Body of pancreas (tissue), 4 donors: ENCODE measurements at regions not wholly inside any gene's neighbourhood (a gene's known extent, or its start where the extent isn't known, plus 50 kb on each side); places are given as distances from the start of the nearest gene placed in this dataset.

Experiments
- POLR2A ChIP-seq, 3 donors: fragments of 450-650 bp; IDR thresholded peaks; one replicate each; pipeline ENCODE4 v1.6.1; 2016; ENCODE audit warnings: antibody characterized with exemption in 3 of 3, mild to moderate bottlenecking in 2 of 3
- TF ChIP-seq, protein P1 (sequence below), 7 experiments: fragments of 450-650 bp in 4 of 7; fragments of 200-600 bp in 3 of 7; sonication (generic) in 3 of 7; IDR thresholded peaks; one replicate each; pipeline ENCODE4 v1.5.1; 2016 to 2019; ENCODE audit warnings: antibody characterized with exemption in 7 of 7

DNA sequence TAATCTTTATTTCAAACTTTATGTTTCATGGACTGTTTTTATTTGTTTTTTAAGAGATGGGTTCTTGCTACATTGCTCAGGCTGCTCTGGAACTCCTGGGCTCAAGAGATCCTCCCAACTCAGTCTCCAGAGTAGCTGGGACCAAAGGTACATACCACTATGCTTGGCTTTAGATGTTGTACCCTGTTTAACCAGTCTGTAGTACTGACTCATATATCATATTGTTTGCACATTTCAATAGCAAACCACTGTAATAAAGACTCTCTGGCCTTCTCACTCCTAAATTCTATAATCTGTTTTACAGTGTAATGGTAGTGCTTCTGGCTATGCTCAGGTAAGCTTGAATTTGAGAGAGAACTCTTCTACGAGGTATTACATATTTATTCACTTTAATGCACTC, 413.6 kb upstream of the PCDH15 start:
- TF ChIP-seq, protein P1, sequence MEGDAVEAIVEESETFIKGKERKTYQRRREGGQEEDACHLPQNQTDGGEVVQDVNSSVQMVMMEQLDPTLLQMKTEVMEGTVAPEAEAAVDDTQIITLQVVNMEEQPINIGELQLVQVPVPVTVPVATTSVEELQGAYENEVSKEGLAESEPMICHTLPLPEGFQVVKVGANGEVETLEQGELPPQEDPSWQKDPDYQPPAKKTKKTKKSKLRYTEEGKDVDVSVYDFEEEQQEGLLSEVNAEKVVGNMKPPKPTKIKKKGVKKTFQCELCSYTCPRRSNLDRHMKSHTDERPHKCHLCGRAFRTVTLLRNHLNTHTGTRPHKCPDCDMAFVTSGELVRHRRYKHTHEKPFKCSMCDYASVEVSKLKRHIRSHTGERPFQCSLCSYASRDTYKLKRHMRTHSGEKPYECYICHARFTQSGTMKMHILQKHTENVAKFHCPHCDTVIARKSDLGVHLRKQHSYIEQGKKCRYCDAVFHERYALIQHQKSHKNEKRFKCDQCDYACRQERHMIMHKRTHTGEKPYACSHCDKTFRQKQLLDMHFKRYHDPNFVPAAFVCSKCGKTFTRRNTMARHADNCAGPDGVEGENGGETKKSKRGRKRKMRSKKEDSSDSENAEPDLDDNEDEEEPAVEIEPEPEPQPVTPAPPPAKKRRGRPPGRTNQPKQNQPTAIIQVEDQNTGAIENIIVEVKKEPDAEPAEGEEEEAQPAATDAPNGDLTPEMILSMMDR (IDR thresholded peaks at IDR 0.05) = no peak
- no peak for TF ChIP-seq POLR2A (IDR thresholded peaks at IDR 0.05)
